DLD1 (cell line): ENCODE measurements at regions not wholly inside any gene's neighbourhood (a gene's known extent, or its start where the extent isn't known, plus 50 kb on each side); places are given as distances from the start of the nearest gene placed in this dataset.

Source experiments
- in situ Hi-C: cut with HindIII; loops from 2 replicates; pipeline ENCODE4 v1.10.0; 2017; ENCODE audit warnings: low sequenced_read_pairs

GRCh38 chr12:115341442-115341841 lies 657.5 kb upstream of the TBX3 start:
- in situ Hi-C loops = no loop called here

- in situ Hi-C loops = no loop called here
These were observed 654.8 kb upstream of the TBX3 start for GRCh38 chr12:115338566-115339294.

- in situ Hi-C loops = no loop called here
These were observed 653.9 kb upstream of the TBX3 start for GRCh38 chr12:115337693-115338543.

- in situ Hi-C loops = no loop called here
These were observed 652.5 kb upstream of the TBX3 start for GRCh38 chr12:115336506-115336905.

GRCh38 chr12:115335594-115335993 lies 651.6 kb upstream of the TBX3 start:
- in situ Hi-C loops = no loop called here

GRCh38 chr12:115335048-115335447 lies 651.1 kb upstream of the TBX3 start:
- in situ Hi-C loops = no loop called here

- in situ Hi-C loops = no loop called here
These were observed 649.0 kb upstream of the TBX3 start for GRCh38 chr12:115332945-115333344.

GRCh38 chr12:115325858-115326257 lies 641.9 kb upstream of the TBX3 start:
- in situ Hi-C loops = no loop called here

- in situ Hi-C loops = no loop called here
These were observed 641.1 kb upstream of the TBX3 start for GRCh38 chr12:115324949-115325593.

- in situ Hi-C loops = no loop called here
These were observed 639.4 kb upstream of the TBX3 start for GRCh38 chr12:115323223-115323905.

GRCh38 chr12:115322275-115322674 lies 638.3 kb upstream of the TBX3 start:
- in situ Hi-C loops = no loop called here

GRCh38 chr12:115320967-115321366 lies 637.0 kb upstream of the TBX3 start:
- in situ Hi-C loops = no loop called here

GRCh38 chr12:115320451-115320850 lies 636.5 kb upstream of the TBX3 start:
- in situ Hi-C loops = no loop called here

GRCh38 chr12:115319446-115320040 lies 635.6 kb upstream of the TBX3 start:
- in situ Hi-C loops = no loop called here

GRCh38 chr12:115313929-115314328 lies 630.0 kb upstream of the TBX3 start:
- in situ Hi-C loops = no loop called here

- in situ Hi-C loops = no loop called here
These were observed 628.9 kb upstream of the TBX3 start for GRCh38 chr12:115312901-115313300.

- in situ Hi-C loops = no loop called here
These were observed 627.9 kb upstream of the TBX3 start for GRCh38 chr12:115311875-115312274.

- in situ Hi-C loops = no loop called here
These were observed 624.9 kb upstream of the TBX3 start for GRCh38 chr12:115308918-115309317.

GRCh38 chr12:115306380-115306779 lies 622.4 kb upstream of the TBX3 start:
- in situ Hi-C loops = no loop called here

- in situ Hi-C loops = no loop called here
These were observed 621.9 kb upstream of the TBX3 start for GRCh38 chr12:115305867-115306266.

- in situ Hi-C loops = no loop called here
These were observed 621.3 kb upstream of the TBX3 start for GRCh38 chr12:115305275-115305674.
